Hematopoietic multipotent progenitor cell treated with erythropoietin and hydrocortisone succinate and interleukin-3 and kit ligand, for 4 days (in vitro differentiated cells): ENCODE measurements at regions not wholly inside any gene's neighbourhood (a gene's known extent, or its start where the extent isn't known, plus 50 kb on each side); places are given as distances from the start of the nearest gene placed in this dataset.

Source experiments
- DNase-seq: peaks from one replicate; pipeline ENCODE4 v3.0.0-alpha.2; 2015

DNA sequence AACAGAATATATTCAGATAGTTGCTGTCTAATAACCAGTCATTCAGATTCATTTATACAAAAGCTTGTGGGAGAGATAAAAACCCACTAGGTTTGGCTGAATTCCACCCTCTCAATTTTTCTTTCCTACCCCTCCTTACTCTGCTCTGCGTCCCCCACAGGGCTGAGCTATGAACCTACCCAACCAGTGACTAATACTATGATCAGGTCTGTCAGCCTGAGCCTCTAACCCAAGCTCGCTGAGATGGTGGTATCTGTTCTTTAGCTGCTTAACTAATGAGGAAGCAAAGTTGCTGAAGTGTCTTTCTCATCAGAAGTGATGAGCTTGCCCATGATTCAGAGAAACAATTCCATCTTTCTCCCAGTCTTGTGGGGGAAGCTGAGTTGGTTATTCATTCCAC lies 248.7 kb upstream of the GPR26 start:
- DNase-seq = no peak

DNA sequence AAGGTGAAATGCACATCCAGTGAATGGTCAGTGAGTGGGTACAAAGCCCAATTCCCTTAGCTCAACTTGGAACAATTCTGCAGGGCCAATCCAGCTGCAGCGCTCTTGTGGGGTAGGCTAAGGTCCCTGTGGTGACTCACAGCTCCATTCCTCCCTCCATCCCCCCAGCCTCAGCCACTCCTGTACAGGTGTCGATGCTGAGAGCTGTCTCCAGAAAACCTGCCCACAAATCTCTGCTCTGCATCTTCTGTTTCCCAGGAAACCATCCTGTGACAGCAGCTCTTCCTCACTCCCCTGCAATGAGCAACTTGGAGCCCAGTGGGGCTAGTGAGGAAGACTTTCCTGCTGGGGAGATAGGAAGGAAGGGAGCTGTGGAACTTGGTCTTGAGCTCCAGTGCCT lies 244.7 kb upstream of the GPR26 start:
- DNase-seq = no peak

DNA sequence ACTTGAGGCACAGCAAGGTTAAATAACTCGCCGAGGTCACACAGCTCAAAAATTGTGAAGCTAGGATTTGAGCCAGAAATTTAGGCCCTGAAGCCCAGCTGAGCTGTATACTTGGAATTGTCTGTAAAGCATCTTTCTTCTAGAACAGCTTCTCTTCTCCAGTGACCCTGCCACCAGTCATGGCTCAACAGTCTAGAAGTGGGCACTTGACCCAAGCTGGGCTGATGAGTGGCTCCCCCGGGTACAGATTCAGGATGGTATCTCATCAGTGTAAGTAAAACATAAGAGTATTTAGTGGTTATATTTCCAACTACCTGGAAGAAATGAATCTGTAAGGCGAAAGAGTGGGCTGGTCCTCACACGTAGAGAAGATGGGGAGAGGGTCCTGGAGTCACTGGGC lies 243.9 kb upstream of the GPR26 start:
- no peak for DNase-seq

DNA sequence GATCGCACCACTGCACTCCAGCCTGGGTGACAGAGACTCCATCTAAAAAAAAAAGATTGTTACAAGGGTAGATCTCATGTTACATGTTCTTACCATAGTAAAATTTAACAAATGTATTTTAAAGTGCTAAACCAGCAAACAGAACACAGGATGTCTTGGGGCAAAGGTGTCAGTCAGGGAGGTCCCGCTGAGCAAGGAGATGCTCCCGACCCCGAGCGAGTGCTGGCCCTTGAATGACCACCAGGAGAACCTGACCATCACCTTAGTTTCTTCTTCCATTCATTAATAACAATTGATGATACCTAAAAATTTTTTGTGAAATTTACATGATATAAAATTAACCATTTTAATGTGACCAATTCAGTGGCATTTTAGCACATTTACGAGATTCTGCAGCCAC lies 241.6 kb upstream of the GPR26 start:
- no peak for DNase-seq

DNA sequence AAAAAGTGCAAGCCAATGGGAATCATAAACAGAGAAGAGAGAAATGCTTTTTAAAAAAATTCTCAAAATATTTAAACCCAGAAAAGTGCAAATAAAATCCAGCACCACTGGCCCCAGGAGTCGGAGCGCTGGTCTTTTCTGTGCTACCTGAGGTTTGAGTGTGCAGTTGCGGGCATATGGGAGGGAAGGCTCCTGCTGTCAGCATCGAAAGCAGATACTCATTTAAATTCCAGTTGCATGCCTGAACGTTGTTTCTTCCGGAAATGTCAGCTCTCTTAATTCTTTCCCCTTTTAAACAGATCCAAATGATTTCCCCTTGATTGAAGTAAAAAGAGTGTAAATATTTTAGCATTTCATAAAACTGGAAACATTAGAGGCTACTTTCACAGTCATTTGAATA lies 240.5 kb upstream of the GPR26 start:
- DNase-seq = no peak

DNA sequence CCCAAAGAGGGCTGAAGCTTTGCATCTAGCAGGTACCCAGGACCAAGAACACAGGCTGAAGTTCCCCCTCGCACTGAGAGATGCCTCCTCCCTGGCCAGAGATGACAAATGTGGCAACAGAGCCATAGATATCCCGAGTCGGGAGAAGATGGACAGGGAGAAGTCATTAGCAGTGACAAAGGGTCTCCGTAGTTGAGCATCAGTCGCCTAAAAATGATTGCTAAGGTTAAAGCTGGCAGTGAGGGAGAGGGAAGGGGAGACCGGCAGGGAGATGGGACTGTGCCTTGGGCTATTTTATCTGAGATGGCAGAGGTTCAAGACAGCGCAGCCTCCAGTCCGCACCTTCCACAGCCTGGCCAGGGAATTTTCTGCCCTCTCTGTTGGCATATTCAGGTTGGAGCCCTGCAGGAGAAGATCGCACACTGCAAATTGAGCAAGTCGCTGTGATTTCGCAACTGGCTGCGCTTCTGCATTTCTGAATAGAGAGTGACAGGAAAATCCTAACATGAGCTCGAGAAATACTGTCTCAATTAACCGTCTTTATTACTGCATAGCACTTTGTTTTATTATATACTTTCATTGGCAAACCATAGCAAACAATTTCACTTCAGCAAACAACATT lies 238.9 kb upstream of the GPR26 start:
- peak; percentile 40 for DNase-seq

DNA sequence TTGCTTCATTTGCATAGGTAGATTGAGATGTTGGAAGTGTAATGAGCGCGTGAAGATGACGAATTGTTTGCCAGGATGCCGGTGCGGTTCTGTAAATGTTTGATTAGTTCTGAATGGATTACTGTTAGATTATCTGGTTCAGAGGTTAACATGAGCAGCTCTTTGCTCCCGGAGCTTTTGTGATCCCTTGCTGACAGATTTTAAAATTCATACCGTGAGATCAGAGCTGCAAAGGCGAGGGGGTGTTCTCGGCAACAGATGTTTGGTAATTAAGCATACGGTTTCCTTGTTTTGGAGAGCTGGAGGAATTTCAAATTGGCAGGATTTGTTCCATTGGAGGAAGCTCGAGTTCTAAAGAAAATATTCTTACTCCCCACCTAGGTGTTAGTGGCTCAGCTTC lies 237.8 kb upstream of the GPR26 start:
- no peak for DNase-seq

DNA sequence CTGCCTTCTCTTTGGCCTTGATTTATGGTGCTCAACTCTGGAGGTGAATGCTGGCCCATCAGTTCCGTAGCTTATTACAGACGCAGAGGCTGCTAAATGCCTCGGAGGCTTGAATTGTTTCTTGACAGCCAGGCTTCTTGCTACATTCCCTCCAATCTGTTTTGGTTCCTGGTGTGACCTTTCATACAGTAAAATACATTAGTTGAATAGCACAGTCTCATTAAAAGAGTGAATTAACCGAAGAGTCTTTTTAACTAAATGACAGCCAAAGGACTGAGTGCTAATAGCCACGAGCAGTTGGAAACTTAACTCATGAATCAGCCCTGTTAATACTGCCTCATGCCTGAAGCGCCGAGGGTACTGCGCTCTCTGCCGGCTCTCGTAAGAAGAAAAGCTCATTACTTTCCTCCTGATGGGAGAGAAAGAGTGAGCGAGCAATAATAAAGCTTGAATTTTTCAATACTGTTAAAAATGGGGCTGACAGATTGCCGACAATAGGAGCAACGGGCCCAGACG lies 236.4 kb upstream of the GPR26 start:
- no peak for DNase-seq

DNA sequence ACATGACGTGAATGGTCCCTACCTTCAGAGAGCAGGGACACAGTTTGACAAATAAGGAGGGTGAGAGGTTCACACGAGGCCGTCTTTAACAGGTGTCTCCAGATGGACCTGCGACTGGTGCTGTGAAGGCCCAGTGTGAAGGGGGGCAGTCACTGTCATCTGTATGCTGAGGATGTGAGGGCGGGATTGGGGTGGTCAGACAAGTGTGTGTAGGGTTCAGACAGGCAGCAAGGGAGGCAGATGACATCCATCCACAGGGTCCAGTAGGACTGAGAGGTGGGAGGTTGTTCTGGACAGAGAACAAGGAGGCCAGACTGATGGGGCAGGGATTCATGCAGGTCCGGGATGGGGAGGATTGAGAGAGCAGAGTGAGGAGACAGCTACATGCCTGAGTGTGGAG lies 232.6 kb upstream of the GPR26 start:
- no peak for DNase-seq

DNA sequence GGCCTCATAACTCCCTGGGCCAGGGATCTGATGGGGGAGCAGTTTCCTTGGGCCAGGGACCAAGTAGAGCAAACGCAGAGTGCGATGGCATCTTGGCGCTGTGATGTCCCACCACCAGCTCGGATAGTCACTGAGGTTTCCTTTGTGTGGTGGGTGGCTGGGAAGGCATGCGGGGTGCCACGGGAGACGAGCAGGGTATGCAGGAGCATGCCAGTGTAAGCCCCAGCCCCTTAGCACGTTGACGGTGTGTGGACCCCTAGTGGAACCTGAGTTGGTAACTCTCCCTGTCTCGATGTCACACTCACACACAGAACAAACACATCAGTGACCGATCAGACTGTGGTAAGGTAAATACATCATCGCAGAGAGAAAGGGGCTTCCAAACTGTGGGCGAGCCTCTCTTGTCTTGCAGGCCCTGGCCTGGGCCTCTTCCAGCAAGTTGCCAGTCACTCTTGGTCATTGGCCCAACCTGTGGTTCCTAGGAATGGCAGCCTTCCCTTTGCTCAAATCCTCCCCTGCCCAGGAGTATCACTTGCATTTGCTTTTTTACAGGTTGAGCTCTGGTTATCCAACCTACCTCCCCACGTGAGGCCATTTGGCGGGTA lies 231.6 kb upstream of the GPR26 start:
- no peak for DNase-seq

DNA sequence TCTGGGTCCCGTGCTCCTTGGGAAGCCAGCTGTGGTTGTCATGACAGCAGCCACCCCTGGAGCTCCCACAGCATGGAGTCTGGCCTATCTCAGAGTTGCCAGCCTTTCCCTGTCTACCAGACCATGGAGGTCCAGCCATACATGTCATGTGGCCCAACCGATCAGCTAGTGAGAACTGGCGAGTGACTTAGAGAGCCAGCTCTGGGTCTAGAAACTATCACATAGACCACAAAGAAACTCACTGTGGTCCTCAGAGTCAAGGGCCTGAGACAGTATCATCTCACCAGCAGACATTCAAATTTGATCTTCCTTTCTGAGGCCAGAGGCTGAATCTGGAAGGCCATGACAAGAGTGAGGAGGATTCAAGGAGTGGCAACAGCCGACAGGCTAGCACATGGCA lies 223.3 kb upstream of the GPR26 start:
- DNase-seq = no peak

DNA sequence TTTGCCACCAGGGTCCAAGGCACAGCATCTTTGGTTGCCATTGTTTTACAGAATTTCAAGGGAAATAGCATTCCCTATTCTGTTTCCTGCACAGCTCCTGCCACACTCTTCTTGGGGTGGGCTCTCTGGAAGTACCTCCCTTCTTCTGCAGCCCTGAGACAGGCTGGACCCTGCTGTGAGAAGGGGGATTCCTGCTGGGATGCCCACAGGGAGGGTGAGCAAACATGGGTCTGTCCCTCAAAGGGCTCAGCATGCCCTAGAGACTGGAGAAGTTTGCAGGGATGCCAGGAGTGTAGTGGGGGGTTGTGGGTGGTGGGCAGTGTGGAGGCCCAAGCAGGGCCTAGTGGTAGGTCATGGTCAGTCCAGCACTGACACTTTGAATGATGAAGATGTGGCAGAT lies 222.2 kb upstream of the GPR26 start:
- no peak for DNase-seq

DNA sequence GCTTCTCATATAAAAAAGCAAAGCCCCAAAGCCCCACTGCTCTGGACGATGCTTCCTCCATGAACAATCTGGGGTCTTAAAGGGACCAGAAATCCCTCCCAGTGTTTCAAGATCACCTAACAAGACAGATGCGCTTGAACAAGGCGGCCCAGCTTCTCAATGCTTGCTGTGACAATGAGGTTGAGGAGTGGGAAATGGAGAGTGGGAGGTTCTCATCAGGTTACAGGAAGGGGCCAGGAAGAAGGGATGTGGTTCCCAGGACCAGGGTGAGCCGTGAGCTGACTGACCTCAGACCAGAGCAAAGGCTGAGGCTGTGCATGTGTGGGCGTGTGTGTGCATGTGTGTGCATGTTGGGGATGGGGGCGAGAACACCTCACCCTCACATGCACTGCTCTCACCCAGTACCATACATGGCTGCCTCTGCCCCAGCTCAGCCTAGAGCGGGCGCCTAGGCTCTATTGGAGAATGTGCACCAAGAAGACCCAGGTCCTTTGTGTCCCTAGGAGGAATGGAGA lies 220.8 kb upstream of the GPR26 start:
- DNase-seq = no peak

DNA sequence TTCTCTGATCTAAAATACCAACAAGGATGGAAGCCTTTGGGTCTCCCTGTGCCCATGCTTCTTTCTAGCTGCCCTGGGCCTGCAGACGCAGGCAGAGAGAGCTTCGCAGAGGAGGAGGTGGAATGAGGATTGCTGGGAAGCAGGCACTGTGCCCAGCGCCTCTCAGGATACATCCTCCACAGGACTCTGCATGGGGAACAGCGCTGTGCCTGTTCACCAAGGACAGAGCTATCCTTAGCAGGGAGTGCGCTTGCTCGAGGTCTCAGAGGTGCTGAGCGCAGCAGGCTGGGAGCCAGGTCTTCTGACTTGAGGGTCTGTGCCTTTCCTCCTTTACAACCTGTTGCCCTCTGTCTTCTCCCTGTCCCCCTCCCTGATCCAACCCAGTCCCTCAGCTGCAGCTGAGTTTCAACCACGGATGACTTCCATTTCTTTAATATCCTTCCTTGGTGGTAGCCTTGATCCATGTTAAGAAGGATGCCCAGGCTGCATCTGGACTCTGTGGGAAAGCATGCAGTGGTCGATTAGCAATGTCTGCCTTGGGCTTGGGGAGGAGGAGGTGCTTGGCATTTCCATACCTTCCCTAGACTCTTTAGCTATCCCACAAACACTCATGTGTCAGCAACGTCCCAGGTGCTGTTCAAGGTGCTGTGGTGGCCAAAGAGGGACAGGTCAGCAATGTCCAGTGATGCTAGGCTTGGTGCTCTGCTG lies 219.6 kb upstream of the GPR26 start:
- no peak for DNase-seq

DNA sequence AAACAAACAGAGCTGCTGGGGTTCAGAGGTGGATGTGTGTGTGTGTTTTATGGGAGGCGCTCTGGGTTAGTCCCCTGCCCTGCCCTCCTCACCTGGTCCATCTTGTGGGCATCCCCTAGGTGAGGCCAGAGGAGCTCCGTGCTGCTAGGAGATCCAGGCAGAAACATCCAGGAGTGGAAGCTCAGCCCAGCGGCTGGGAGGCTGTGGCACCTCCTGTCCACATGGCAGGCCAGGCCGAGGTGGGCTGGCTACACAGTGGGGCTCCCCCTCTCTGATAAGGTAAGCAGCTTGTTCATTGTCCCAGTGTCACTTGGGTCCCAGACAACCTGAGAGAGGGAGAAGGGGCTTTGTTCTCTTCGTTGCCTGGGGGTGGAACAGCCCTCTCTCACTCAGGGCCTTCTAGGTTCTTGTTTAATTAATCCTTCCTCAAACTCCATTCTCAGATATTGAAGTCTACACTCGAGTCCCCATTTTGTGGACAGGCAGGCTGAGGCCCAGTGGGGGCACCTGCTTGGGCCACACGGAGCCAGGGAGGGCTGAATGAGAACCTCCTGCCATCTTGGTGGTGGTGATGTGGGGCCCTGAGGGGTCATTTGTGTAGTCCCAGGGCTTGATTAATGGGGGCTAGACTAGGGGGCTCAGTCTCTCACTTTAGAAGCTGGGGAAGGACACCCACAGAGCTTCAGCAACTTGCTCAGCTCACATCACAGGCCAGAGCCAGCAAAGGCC lies 216.8 kb upstream of the GPR26 start:
- no peak for DNase-seq

DNA sequence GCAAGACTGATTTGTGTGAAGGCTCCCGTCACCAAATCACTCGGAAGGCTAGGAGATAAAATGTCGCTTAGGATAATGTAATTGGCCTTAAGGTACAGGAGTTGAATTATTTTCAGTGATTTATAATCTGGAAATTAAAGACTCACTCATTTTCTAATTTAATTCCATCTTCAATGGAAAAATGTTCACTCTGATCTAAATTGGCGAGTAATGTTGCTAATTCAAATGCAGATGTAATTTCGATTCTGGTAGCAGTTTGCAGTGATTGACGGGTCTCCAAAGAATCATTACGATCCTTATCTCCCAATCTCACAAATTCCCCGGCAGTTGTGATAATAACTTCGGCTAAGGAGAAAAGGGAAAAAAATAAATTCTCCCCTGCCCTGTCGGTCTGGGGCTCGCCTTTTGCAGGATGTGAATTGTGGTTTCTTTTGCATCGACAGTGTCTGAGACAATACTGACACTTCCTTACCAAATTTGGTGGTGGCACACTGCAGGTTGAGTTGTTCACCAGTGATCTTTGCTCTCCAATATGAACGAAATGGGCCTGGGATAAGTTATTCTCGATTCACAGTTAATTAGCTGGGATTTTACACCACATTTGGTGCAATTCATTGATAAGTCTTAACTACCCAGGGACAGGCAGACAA lies 215.1 kb upstream of the GPR26 start:
- DNase-seq = no peak

DNA sequence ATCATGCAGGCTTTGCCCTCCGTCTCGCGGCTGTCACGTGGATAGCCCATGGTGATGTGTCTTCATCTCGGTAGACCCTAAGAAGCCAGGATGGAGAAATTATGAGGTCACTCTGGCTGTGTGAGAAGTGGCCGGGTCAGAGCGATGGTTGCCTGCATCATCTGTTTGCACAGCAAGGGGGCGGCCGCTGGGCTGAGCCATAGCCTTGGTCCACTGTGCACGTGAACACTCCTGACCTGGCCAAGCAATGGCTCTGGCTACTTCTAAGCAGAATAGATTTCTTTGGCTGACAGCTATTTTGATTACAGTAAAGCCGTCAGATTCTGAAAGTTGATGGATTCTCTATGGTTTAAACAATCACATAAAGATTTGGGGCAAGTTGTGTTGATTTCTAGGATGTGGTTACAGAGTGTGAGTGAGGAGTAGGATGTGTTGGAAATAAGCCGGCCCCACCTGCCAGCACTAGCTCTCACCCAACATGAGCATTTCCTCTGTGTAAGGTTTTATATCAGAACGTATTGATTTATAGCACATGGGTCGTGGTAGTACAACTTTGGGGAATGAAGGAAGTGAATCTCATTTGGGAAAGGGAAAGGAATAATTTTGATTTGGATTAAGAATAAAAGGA lies 214.4 kb upstream of the GPR26 start:
- no peak for DNase-seq

DNA sequence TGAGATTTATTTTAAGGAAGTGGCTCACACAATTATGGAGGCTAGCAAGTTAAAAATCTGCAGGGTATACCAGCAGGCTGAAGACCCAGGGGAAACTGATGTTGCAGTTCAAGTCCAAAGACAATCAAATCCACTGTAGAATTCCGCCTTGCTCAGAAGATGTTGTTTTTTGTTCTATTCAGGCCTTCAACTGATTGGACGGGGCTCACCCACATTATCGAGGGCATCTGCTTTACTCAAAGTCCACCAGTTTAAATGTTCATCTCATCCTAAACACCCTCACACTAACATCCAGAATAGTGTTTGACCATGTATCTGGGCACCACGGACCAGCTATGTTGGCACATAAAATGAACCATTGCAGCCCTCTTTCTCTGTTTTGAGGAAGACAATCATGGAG lies 211.2 kb upstream of the GPR26 start:
- no peak for DNase-seq

DNA sequence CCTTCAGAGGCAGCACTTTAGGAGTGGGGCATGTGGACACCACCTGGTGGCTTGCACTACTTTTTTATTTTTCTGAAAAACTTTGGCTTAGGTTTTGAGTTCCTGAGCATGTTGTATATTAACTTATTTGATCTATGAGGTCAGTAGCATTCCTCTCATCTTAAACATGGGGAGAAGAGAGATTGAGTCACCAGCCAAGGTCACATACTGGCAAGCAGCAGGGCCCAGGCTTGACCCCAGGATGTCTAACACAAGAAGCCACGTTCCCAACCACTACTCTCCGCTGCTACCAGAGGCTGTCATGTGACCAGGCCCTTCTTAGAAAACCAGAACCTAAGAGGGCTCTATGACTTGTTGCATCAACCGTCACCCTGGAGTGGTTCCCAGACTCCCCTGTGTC lies 210.3 kb upstream of the GPR26 start:
- no peak for DNase-seq

DNA sequence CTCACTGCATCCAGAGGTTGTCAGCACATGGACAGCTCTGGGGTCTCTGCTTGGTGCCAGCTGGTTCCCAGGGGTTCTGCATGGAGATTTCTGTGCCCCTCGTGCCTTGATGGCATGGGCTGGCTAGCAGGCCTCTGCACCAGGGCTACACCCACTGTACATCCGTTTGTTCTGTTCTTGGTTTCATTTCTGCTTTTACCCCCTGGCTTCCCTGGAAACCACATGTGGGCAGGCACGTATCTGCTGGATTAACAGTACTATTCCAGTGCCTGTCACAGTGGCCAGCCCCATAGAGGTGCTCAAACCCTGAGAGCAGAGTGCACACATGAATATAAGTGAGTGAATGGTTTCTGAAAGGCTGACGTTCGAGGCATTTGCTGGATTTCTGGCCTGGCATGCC lies 207.2 kb upstream of the GPR26 start:
- no peak for DNase-seq

DNA sequence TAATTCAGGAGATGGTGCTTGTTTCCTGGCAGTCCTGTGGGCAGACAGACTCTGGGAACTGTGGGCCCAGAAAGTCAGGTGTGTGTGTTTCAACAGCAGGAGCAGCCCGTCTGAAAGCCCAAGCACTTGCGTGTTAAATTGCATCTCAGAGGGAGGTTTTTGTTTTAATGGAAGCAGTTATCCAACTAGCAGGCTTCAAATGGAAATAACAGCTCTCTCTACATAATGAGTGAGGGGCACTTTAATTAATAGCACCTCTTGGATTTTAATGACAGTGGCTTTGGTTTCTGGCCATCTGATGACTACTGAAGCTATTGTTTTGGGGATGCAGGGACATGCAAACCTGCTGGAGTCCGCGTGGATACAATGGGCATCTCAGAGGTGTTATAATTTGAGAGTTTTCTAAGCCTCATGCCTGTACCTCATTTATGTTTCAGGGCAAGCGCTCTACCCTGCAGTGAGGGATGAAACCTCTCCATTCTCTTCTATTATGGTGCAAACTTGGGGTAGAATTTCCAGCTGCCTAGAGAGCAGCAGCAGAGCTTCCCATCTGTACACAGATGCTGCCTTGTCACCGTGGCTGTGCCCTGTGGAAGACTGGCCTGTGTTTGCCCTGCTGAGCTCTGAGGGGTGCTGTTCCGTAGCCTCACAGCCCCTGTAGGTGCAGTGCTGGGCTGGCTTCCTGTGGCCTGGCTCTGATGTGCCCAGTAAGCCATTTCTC lies 206.6 kb upstream of the GPR26 start:
- DNase-seq = no peak

DNA sequence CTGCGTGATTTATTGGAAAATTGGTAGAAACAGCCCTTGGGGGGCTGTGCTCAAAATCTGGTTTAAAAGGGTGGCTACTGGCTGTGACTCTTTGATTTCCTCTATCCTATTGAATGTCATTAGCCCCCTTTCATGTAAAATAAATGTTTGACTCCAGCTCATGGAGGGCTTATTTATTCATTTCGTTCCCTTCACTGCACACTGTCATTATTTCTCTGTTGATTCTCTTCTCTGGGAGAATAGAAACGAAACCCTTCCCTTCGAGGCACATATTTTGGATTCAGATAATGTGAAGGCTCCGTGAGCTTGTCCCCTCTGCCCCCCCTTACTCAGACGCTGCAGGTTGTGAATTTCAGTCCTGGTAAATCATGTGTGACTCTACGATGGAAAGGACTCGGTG lies 203.9 kb upstream of the GPR26 start:
- no peak for DNase-seq
